HCT116 (cell line): ENCODE measurements at regions not wholly inside any gene's neighbourhood (a gene's known extent, or its start where the extent isn't known, plus 50 kb on each side); places are given as distances from the start of the nearest gene placed in this dataset.

Experiments used
- ATAC-seq: fragments of 200-7000 bp; cut with Tn5 transposase; 2 replicates; pipeline ENCODE4 v1.9.1; 2020; ENCODE audit warnings: mild to moderate bottlenecking, moderate library complexity
- BruUV-seq: library from RNA; stranded (reverse); fragments of 400-500 nt; replicated peaks from 2 replicates; lab custom pipeline; 2021; lab: Mats Ljungman, UMichigan
- CTCF ChIA-PET: fragments of 300-600 bp; sonication (Branson Sonifier 250); formaldehyde crosslinking; loops from one replicate; lab custom pipeline; 2021; ENCODE audit warnings: antibody characterized with exemption; lab: Charles Lee
- POLR2A ChIA-PET: fragments of 300-600, 350-600 bp; sonication (Branson Sonifier 250); formaldehyde crosslinking; loops from one replicate; lab custom pipeline; 2021; ENCODE audit warnings: antibody characterized with exemption; lab: Charles Lee
- RAD21 ChIA-PET, 2 experiments: fragments of 300-600 bp; sonication (Branson Sonifier 250); formaldehyde crosslinking; loops; one replicate each; lab custom pipeline; 2023; ENCODE audit warnings: low total read pairs in 2 of 2; ENCODE audit not compliant: uncharacterized antibody in 2 of 2, unreplicated experiment in 2 of 2, low non-redundant PET in 1 of 2; lab: Charles Lee
- DNase-seq: peaks from one replicate; pipeline ENCODE4 v3.0.0-alpha.2; 2010; ENCODE audit warnings: low read depth, low spot score
- H2AFZ ChIP-seq: fragments of 200-600 bp; shearing (Covaris generic), sonication (generic); 2 replicates; pipeline ENCODE4 v1.6.1; 2017; ENCODE audit warnings: low read depth, mixed run types, mixed read lengths, antibody characterized with exemption, low read length; ENCODE audit not compliant: poor library complexity, severe bottlenecking
- H3K27ac ChIP-seq: 2 replicates; pipeline ENCODE4 v1.5.1; 2012; ENCODE audit warnings: low read depth, low read length
- H3K27me3 ChIP-seq: fragments of 200-600 bp; sonication (generic); 2 replicates; pipeline ENCODE4 v1.6.1; 2016; ENCODE audit warnings: mixed run types, low read length, mixed read lengths; ENCODE audit not compliant: insufficient read depth
- H3K36me3 ChIP-seq, 2 experiments: fragments of 200-500 bp in 1 of 2; fragments of 200-600 bp in 1 of 2; sonication (Bioruptor generic) in 1 of 2; sonication (generic) in 1 of 2; 2 replicates each; pipeline versions ENCODE4 v1.5.1 to v1.6.1; 2014 to 2016; ENCODE audit warnings: low read length in 2 of 2, inconsistent platforms in 1 of 2, mixed read lengths in 1 of 2, mixed run types in 1 of 2; ENCODE audit not compliant: insufficient read depth in 2 of 2, control insufficient read depth in 1 of 2
- H3K4me1 ChIP-seq, 2 experiments: fragments of 200-600 bp in 1 of 2; sonication (generic) in 1 of 2; 2 replicates each; pipeline versions ENCODE4 v1.5.1 to v1.6.1; 2012 to 2017; ENCODE audit warnings: low read length in 2 of 2, inconsistent platforms in 1 of 2, mild to moderate bottlenecking in 1 of 2, mixed read lengths in 1 of 2, mixed run types in 1 of 2, moderate library complexity in 1 of 2; ENCODE audit not compliant: insufficient read depth in 2 of 2, control insufficient read depth in 1 of 2
- H3K4me2 ChIP-seq: fragments of 200-600 bp; sonication (generic); 2 replicates; pipeline ENCODE4 v1.6.1; 2017; ENCODE audit warnings: mixed run types, low read length, mixed read lengths
- H3K4me3 ChIP-seq, 2 experiments: fragments of 200-600 bp in 1 of 2; sonication (generic) in 1 of 2; replicated peaks in 1 of 2; 2 replicates each; pipeline ENCODE4 v1.5.1; 2011 to 2016; ENCODE audit warnings: low read length in 2 of 2, control low read depth in 1 of 2, low read depth in 1 of 2, mild to moderate bottlenecking in 1 of 2, mixed read lengths in 1 of 2, mixed run types in 1 of 2
- H3K79me2 ChIP-seq: fragments of 200-600 bp; sonication (generic); 2 replicates; pipeline ENCODE4 v1.6.1; 2017; ENCODE audit warnings: mild to moderate bottlenecking, mixed run types, low read length, moderate library complexity, mixed read lengths; ENCODE audit not compliant: insufficient read depth
- H3K9ac ChIP-seq: fragments of 200-600 bp; sonication (generic); 2 replicates; pipeline ENCODE4 v1.6.1; 2016; ENCODE audit warnings: low read length, mixed read lengths
- H3K9me2 ChIP-seq: fragments of 200-600 bp; sonication (generic), shearing (Covaris generic); 2 replicates; pipeline ENCODE4 v1.6.1; 2017; ENCODE audit warnings: mixed run types, mild to moderate bottlenecking, moderate library complexity; ENCODE audit not compliant: insufficient read depth
- H3K9me3 ChIP-seq, 2 experiments: fragments of 200-500 bp in 1 of 2; fragments of 200-600 bp in 1 of 2; sonication (Bioruptor generic) in 1 of 2; sonication (generic) in 1 of 2; 2 replicates each; pipeline ENCODE4 v1.6.1; 2014 to 2017; ENCODE audit warnings: low read length in 2 of 2, mixed read lengths in 2 of 2, inconsistent platforms in 1 of 2, low read depth in 1 of 2, mild to moderate bottlenecking in 1 of 2, mixed run types in 1 of 2, moderate library complexity in 1 of 2; ENCODE audit not compliant: control insufficient read depth in 1 of 2, insufficient read depth in 1 of 2
- H4K20me1 ChIP-seq: fragments of 200-600 bp; sonication (generic), shearing (Covaris generic); 2 replicates; pipeline ENCODE4 v1.6.1; 2017; ENCODE audit warnings: mixed run types, mild to moderate bottlenecking, moderate library complexity; ENCODE audit not compliant: insufficient read depth
- CTCF ChIP-seq, 3 experiments: fragments of 200-600 bp in 1 of 3; sonication (generic) in 1 of 3; IDR thresholded peaks in 2 of 3; conservative IDR thresholded peaks in 1 of 3; 2 replicates each; pipeline ENCODE4 v1.5.1; 2012 to 2017; ENCODE audit warnings: low read depth in 2 of 3, low read length in 2 of 3, antibody characterized with exemption in 1 of 3, borderline replicate concordance in 1 of 3, control low read depth in 1 of 3, mild to moderate bottlenecking in 1 of 3, mixed read lengths in 1 of 3, mixed run types in 1 of 3, moderate library complexity in 1 of 3; ENCODE audit not compliant: insufficient read depth in 1 of 3
- FOSL1 ChIP-seq: IDR thresholded peaks from 2 replicates; pipeline ENCODE4 v1.6.1; 2012; ENCODE audit warnings: low read depth
- POLR2AphosphoS5 ChIP-seq: IDR thresholded peaks from 2 replicates; pipeline ENCODE4 v1.6.1; 2011; ENCODE audit warnings: mild to moderate bottlenecking, low read depth, low read length, moderate library complexity
- REST ChIP-seq: IDR thresholded peaks from 2 replicates; pipeline ENCODE4 v1.6.1; 2012; ENCODE audit warnings: low read depth
- SRF ChIP-seq: IDR thresholded peaks from 2 replicates; pipeline ENCODE4 v1.6.1; 2012; ENCODE audit warnings: low read depth
- TCF7L2 ChIP-seq: IDR thresholded peaks from 2 replicates; pipeline ENCODE4 v1.7.0; 2011; ENCODE audit warnings: borderline replicate concordance, inconsistent platforms; ENCODE audit not compliant: insufficient read depth, insufficient read length; ENCODE audit errors: extremely low read depth
- YY1 ChIP-seq: IDR thresholded peaks from 2 replicates; pipeline ENCODE4 v1.6.1; 2011; ENCODE audit warnings: low read length, low read depth, moderate library complexity, mild to moderate bottlenecking; ENCODE audit not compliant: insufficient replicate concordance; ENCODE audit errors: extremely low read depth
- ZFX ChIP-seq: fragments of 450-650 bp; IDR thresholded peaks from 2 replicates; pipeline ENCODE4 v1.6.1; 2017
- intact Hi-C: fragments of 100-400 bp; cut with micrococcal nuclease; formaldehyde crosslinking; loops from 2 replicates; pipeline ENCODE4 v1.10.0; 2022

- TF ChIP-seq REST (no peak), FOSL1 (no peak), CTCF (IDR thresholded peaks at IDR 0.05 in 2 of 3, conservative IDR thresholded peaks at IDR 0.05 in 1 of 3; ENCODE audit: borderline replicate concordance in 1 of 3, insufficient read depth in 1 of 3, low read depth in 2 of 3, low read length in 2 of 3) (no peak)
These were observed 484.7 kb downstream of the BCL11A start (continued) for GRCh38 chr2:60068755-60069154.

DNA sequence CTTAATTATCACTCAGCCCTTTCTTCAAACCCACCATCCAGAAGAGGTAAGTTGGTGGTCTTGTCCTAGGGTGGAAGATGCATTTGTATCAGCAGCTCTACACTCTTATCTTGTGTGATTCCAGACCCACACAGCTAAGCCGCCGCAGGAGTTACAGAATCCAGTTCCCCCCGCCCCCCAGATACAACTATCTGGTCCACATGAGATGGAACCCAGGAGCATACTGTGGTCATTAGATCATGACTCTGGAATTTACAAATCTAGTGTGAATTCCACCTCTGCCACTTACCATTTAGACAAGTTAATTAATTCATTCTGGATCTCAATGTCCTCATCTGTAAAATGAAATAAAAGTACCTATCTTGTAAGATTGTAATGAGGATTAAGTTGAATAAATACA, 486.4 kb downstream of the BCL11A start:
- no TSS peak for BruUV-seq
- Histone ChIP-seq H4K20me1 (no peaks in the 10 kb centered on the region), H3K79me2 (no peaks in the 10 kb centered on the region), H3K9ac (no peak overlapping the region), H3K9me3 (no peaks in the 10 kb centered on the region), H3K4me3 (no peak overlapping the region), H3K27me3 (0 out of 2 replicates have a peak, but pooled peaks cover 20% of the 10 kb centered on the region), H3K27ac (no peak overlapping the region), H3K4me2 (no peak overlapping the region), H2AFZ (no peak overlapping the region), H3K4me1 (no peaks in the 10 kb centered on the region), H3K9me2 (no peaks in the 10 kb centered on the region), H3K36me3 (no peaks in the 10 kb centered on the region)
- DNase-seq (no peak), ATAC-seq (no peak)
- ChIA-PET POLR2A (no interaction called here), CTCF (no interaction called here), RAD21 (no interaction called here)
- TF ChIP-seq POLR2AphosphoS5 (no peak), TCF7L2 (no peak), YY1 (no peak), REST (no peak), ZFX (no peak), SRF (no peak)
- intact Hi-C loops: no loop called here
